GM21360 (cell line): ENCODE measurements at regions not wholly inside any gene's neighbourhood (a gene's known extent, or its start where the extent isn't known, plus 50 kb on each side); places are given as distances from the start of the nearest gene placed in this dataset.
"Not testable (repeated sequence)": the region's sequence is repeated elsewhere in the genome, so short reads cannot be mapped to it uniquely, and the experiment has no call there.

ENCODE experiments used
- ATAC-seq: cut with Tn5 transposase; IDR thresholded peaks from one replicate; pipeline ENCODE4 v1.9.1; 2021; ENCODE audit warnings: mild to moderate bottlenecking, moderate library complexity; ENCODE audit not compliant: unreplicated experiment

DNA sequence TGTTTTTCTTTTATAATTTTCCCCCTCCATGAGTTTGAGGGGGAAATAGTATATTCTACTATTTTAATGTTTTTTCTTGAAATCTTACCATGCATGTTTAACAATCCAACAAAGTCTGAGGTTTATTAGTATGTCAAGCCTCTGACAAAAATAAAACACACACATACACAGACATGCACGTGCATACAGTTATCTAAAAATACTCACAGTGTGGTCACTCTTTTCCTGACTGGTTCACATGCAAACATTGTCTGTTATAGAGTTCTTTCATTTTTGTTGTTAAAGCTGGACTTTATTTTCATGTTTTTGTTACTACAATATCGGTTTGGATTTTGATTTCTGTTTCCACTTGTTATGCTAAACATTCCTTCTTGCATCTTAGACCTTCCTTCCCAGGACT lies 236.6 kb downstream of the MFSD1 start:
- no peak for ATAC-seq

DNA sequence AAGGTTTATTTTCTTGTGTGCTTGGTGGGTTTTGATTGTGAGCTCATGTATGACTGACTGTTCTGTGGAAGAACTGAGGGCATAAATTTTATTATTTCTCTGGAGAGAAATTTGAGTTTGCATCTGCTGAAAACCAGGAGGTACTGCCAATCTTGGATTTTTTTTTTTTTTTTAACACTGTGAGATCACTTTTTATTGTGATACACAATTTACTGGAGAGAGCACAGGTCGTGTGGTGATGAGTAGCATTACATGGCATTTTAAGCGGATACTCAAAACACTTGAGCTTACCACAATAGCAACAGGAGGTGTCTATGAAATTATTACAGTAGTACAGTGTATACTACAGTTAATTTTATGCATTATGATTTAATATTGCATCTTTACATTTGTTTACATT lies 237.4 kb downstream of the MFSD1 start:
- no peak for ATAC-seq

DNA sequence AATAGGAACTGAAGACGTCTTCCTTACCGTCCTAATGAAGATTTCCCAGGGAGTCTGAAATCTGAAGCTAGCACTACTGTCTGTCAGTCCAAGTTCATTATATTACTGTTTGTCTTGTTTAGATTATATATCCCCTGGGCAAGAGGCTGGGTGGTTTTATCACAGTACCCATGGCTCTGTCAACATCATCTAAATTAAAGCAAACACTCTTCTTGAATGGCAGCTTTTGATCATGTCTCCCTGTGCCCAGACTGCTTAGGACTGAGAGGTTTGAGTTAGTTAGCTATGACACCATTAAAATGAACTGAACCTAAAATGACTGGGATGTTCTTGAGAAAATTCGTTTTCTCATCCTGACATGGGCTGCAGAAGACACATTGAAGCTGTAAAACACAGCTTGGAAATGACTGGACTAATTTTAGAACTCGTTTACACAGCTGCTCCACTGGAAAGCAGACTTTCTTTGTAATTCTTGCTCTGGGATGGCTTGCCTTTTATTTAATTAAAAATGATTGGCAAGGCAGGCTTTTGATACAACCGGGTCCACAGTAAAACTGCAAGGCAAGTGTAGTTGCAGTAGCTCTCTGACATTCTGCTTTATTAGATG lies 243.5 kb downstream of the MFSD1 start:
- ATAC-seq, result no peak

DNA sequence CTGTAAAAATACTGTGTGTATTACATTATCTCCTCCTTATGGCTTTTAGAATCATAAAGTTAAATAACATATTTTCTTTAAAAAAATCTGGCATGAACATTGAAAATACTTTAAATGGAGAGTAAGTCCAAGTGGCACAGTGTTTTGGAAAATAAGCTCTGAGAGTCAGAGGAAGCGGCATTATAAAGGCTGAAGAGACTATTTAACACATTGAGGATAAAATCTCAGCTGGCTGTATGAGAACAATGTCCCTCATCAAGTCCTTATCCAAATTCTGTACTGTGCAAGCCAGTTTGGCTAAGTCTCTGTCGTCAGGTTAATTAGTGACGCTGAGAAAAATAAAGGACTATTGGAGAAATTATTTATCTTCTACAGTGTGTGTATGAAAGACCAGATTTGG lies 245.5 kb downstream of the MFSD1 start:
- ATAC-seq, result no peak

DNA sequence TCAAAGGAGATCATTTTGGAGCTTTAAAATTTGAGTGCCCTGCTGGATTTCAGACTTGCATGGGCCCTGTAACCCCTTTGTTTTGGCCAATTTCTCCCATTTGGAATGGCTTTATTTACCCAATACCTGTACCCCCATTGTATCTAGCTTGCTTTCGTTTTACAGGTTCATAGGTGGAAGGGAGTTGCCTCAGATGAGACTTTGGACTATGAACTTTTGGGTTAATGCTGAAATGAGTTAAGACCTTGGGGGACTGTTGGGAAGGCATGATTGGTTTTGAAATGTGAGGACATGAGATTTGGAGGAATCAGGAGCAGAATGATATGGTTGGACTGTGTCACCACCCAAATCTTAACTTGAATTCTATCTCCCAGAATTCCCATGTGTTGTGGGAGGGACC lies 250.6 kb downstream of the MFSD1 start:
- ATAC-seq, result not testable (repeated sequence)

DNA sequence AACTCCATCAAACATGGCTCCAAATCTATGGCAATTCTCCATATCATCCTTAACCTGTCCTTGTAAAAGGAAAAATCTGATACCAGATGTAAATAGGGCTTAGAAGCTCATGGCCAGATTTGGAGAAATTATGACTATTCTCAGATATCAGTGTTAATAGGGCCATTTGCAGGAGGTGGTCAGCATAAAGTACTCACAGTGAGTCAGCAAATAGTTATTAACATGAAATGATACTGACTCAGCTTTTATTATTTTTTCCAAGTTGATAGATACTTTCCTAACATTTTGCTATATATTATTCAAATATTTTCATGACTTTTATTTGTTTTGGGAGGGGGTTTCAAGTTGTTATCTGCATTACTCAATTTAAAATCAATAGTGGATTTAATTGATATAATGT lies 255.8 kb downstream of the MFSD1 start:
- no peak for ATAC-seq

DNA sequence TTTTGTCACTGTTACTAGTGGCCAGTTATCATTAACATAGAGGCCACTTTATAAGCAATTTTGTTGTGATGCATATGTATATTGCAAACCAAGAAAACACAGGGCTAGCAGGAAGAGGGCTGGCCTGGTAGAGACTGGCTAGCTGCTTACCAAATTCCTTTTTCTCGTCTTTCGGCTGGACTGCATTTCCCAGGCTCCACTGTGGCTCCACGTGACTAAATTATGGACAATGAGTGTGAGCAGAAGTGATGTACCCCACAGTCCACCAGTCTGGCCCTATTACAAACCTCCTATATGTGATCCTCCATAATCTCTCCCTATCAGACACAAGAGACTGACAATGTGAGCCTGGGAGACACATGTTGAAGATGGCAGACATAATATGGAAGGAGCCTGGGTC lies 257.0 kb downstream of the MFSD1 start:
- ATAC-seq, result no peak

DNA sequence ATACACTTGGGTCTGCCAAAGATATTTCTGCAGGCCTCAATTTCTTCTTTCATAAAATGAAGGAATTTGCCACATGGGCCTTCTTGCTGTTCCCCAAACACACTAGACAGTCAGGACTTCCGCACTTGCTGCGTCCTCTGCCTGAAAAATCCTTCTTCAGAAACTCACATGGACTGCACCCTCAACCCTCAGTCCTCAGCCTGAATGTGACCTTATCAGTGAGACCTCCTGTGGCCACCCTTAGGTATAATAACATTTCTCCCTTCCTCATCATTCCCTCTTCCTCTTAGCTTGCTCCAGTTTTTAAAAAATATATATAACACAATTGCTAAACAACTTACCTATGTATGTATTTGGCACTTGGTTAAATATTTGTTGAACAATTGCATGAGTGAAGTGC lies 257.5 kb downstream of the MFSD1 start:
- ATAC-seq, result no peak

DNA sequence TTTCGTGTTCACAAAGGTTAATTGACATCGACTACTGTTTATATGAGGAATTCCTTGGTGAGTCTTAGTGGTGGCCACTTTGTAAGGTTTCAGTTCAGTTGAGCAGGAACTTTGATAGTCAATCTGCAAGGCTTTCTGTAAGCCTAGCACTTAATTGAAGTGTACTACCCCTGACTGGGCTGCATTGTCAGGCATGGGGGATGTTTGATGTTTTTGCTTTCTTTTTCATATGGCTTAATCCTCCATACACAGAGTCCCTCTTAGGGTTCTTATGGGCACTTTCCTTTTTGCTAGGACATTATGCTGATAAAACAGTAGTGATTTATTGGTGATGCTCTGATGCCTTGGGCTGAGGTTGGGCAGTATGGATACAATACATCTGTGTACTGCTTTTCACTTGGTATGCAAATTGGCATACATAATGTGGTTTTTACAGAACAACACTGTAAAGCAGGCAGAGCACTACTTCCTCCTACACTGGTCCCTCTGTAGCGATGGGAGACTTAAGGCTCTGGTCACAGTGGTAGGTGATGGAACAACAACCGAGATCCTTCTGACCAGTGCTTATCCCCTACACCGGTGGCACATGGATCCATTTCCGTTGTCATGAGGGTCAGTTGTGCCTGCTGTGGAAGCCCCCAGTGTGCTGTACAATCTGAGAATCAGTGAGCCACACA lies 261.0 kb downstream of the MFSD1 start:
- no peak for ATAC-seq

DNA sequence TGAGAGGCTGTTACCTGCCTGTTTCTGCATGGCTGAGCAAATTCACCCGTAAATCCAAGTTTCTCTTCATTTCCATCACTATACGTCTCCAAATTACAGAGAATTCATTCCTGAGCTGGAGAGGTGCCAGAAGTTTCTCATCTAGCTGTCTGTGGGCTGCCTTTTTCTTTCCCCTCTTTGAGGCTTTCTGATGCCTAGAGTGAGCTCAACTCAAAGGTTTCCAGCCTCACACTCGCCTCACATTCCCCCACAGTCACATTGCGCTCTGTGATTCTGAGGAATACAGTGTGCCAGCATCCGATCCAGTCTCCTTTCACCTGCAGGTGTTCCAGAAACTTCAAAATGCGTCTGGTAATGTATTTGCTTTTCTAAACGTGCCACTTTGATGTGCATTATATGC lies 267.2 kb downstream of the MFSD1 start, which contains the start of gene IQCJ:
IQCJ (plus strand) TSS at position 229 of the 400 bp plus-strand sequence.
- no peak for ATAC-seq

DNA sequence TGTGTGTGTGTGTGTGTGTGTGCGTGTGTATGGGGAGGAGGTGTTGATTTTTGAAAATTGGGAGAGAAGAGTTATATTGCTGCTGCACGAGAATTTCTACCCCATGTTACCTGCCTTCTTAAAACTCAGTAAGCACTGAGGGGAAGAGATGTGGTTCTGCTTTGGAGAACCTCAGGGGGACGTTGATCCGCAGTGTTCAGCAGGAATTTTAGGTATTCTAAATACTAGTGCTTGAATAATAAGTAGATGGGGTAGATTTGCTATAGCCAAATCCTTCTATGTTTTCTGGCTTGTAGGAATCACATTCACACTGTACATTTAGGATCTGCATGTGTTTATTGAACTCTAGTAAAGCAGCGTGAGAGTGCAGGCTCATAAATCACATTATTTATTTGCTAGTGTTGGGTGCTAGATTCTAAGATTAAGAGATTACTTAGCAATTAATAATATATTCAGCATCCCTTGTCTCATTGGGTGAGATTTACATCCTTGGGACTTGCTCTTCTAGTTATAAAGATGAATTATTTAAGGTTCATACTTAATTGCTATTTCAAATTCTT lies 268.1 kb downstream of the MFSD1 start:
- ATAC-seq, result no peak

DNA sequence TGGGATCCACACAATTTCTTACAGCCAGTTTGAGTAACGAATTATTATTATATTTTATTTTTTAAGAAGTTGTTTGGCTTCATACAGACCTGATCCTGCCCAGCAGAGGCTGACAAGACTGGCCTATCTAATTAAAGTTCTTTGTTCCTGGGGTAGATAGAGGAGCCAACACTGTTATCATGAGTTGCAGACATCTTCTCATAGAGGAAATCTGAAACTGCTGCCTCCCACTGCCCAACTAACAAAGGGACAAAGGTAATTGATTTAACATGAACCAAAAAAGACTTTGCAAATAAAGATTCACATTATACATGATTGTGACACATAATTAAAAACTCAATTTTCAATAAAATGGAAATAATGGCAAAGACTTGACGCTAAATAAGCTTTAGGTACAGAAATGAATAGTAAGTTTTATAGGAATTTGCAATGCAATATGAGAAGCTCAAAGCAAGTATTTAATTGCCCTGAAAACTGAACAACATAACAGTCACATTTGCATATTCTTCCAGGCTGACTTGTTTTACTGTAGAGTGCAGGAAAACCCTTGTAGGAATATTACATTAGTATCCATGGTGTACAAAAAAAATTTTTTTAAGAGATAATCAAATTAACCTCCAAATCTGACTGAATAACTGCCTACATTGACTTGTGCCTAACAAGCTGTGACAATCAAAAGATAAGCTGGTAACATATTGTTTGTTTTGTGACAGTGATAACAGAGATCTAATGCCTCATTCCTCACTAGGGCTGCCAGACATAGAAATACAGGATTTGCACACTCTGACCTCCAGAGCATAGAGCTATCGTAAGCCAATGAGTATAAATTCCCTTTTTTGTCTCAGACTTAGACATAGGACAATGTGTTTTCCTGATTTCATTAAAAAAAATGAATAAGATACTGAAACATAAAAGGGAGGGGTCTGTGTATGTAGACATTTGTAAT lies 273.2 kb downstream of the MFSD1 start:
- ATAC-seq, result no peak

DNA sequence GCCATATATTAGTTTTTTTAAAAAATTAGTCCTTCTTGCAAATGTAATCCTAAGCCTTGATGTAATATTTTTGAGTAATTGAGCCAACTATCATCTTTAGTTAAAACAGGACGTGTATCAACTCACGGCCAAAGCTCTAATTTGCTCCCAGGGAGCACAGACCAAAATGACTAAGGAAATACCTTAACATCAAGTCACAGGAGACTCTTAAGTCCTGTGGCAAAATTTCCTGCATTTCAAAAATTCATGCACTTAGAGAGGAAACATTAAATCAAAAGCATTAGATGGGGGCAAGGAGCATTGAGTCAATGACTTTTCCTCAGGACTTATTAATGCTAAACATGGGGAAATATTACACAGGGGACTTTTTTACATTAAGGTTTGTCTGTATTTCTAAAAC lies 276.0 kb downstream of the MFSD1 start:
- ATAC-seq, result no peak

DNA sequence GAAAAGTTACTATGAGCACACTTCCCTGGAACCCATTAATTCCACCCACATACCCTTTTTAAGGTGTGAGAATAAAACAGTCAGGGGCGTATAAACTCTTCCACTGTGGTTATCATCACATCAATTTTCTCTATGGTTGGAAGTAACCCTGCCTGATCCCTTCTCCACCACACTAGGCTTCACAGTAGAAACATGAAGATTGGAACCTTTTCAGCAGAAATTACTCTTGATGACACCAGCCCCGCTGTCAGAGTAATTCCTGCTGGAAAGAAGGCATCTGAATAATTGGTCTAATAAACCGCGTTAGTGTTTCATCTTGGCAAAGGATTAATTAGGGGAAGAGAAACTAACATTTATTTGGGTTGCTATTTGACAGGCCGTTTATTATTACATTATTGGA lies 278.4 kb downstream of the MFSD1 start:
- no peak for ATAC-seq

DNA sequence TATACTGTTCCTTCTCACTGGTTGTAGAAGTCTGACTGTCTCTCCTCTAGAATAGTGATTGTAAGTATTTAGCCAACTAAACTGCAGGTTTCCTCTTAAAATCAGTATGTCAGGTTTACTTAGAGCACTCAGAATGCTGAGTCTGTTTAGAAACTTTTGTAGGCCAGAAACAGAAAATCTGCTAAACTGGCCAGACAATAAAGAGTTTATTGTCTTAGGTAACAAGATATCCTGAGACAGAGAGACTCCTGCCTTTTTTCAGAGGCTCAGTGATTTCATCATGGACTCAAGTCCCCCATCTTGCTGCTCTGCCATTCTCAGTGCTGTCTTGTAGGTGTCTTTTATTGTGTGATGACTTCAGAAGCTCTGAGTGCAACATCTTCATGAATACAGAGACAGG lies 279.0 kb downstream of the MFSD1 start:
- no peak for ATAC-seq

DNA sequence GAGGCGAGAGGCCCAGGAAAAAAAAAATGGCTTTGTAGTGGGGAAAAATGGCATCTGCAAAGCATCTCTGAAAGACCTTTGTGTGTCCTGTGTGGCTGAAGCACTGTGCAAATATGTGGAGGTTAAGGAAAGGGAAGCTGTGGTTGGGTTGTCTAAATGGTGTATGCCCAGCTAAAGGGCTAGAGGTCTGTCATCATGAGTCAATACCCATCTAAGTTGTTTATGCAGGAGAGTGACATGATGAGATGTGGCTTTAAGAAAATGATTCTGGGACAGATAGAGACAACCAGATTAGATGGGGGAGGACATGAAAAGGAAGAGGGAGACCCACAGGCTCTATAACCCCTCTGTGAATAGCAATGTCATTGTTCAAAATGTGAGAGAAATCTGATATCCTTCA lies 280.7 kb downstream of the MFSD1 start:
- no peak for ATAC-seq

DNA sequence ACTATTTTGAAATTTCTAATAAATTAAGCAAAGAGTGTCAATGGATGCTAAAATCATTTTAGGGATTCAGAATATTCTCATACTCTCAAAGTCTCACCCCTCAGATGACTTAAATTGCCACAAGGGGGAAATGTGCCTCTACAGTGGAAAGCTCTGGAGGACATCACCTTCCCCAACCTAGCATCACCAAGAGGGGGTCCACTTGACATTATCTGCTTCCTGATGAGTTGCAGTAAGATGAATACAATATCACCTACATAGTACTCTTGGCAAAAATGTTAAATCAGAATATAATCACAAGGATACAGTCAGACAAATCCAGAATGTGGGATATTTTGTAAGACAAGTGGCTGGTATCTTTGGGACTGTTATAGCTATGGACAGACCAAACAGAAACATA lies 290.1 kb downstream of the MFSD1 start:
- ATAC-seq, result no peak

DNA sequence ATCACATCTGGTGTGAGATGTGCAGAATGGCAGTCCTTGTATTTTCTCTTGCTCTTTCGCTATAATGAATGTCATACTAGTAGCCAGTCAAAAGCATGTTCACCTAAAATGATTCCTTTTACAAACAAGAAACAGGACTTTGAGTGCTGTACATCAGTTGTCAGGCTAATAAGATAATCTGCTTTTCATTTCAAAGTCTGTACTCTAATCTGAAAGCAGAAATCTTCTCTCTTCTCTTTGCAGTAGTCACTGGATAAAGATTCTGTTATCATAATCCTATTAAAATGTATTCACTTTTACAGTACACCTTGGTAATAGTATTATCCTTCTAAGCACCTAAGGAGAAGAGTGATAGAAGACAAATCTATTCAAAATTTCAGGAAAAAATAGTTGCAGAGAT lies 300.1 kb downstream of the MFSD1 start:
- ATAC-seq, result no peak

DNA sequence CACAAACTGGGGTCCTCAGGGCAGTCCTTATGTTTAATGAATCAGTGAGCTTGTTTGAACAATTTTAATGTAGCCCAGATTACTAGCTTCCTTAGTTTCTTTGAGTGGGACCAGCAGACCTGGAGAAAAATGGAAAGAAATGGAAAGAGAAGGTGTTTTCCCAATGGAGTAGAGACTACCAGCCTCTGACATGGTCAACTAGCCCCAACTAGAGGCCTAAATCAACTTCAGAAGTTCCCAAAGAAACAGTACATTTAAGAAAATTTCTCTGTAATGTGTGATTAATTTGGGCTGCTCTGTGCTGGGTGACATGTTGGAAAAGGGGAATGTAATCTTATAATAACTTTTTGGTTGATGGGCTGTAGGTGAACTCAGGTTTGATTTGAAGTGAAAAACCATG lies 310.9 kb downstream of the MFSD1 start:
- no peak for ATAC-seq

DNA sequence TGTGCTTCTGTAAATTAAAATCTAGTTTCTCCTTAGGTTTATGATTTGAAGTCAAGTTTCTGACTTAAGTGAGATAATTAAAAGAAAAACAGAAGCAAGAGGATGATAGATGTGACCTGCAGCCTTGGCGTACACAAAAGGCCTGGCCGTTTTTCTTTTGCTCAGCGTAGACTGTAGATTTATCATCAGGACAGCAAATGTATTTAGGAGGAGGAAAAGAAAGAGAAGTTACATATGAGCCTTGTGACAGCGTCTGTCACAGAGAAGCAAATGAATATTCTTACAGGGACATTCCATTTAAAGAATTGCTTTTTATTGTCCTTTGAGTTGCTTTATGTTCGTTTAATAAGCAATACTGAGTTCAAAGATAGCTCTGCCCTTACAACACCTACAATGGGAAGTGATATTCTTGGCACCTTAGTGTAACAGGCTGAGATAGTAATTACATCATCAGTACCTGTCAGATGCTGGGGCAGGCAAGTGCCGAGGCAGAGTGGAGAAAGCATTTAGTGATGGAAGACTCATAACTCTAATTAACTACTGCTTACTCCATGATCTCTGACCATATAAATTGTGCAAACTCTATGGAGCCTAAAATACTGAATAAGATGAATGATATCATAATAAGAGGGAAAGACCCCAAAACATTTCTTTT lies 311.5 kb downstream of the MFSD1 start:
- ATAC-seq, result no peak

DNA sequence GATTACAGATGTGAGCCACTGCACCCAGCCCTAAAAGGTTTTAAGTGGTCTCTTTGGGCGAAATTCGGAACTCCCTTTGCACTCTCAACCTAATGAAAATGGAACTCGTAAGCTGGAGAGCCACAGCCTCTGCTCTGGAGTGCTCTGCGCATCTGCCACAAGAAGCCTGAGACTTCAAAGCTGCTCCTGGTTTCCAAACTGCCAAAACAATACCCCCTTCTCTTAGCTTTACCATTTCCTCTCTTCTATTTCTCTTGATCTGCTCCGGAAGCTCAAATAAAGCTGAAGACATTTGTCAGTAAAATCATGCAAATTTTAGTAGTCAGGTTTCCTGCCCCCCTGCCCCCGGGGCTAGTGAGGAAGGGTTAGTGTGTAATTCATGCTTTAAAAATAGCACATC lies 312.7 kb downstream of the MFSD1 start:
- no peak for ATAC-seq
